Brain pericyte (primary cell): ENCODE measurements at regions not wholly inside any gene's neighbourhood (a gene's known extent, or its start where the extent isn't known, plus 50 kb on each side); places are given as distances from the start of the nearest gene placed in this dataset.

Source experiments
- DNase-seq: peaks from one replicate; pipeline ENCODE4 v3.0.0-alpha.2; 2012; ENCODE audit warnings: low read depth, low spot score

- no peak for DNase-seq
Measured at GRCh38 chr9:18346745-18347144, 127.2 kb upstream of the ADAMTSL1 start.

- DNase-seq: no peak
Measured at GRCh38 chr9:18347386-18348082, 126.4 kb upstream of the ADAMTSL1 start.

GRCh38 chr9:18348083-18348475 lies 125.9 kb upstream of the ADAMTSL1 start:
- DNase-seq: no peak

GRCh38 chr9:18349530-18349929 lies 124.4 kb upstream of the ADAMTSL1 start:
- no peak for DNase-seq

GRCh38 chr9:18350036-18350435 lies 123.9 kb upstream of the ADAMTSL1 start:
- no peak for DNase-seq

GRCh38 chr9:18350995-18351595 lies 122.9 kb upstream of the ADAMTSL1 start:
- no peak for DNase-seq

GRCh38 chr9:18352711-18353110 lies 121.2 kb upstream of the ADAMTSL1 start:
- DNase-seq: no peak

GRCh38 chr9:18353473-18353872 lies 120.5 kb upstream of the ADAMTSL1 start:
- no peak for DNase-seq

- DNase-seq: no peak
Measured at GRCh38 chr9:18357321-18357720, 116.6 kb upstream of the ADAMTSL1 start.

- DNase-seq: no peak
Measured at GRCh38 chr9:18358325-18358724, 115.6 kb upstream of the ADAMTSL1 start.

- no peak for DNase-seq
Measured at GRCh38 chr9:18359335-18359734, 114.6 kb upstream of the ADAMTSL1 start.

GRCh38 chr9:18360005-18360404 lies 113.9 kb upstream of the ADAMTSL1 start:
- no peak for DNase-seq

- DNase-seq: no peak
Measured at GRCh38 chr9:18361646-18362045, 112.3 kb upstream of the ADAMTSL1 start.

- DNase-seq: no peak
Measured at GRCh38 chr9:18362166-18362565, 111.8 kb upstream of the ADAMTSL1 start.

GRCh38 chr9:18362901-18363685 lies 110.9 kb upstream of the ADAMTSL1 start:
- no peak for DNase-seq

- no peak for DNase-seq
Measured at GRCh38 chr9:18365651-18366050, 108.3 kb upstream of the ADAMTSL1 start.

- no peak for DNase-seq
Measured at GRCh38 chr9:18366184-18366583, 107.8 kb upstream of the ADAMTSL1 start.

- no peak for DNase-seq
Measured at GRCh38 chr9:18368206-18368605, 105.7 kb upstream of the ADAMTSL1 start.

- DNase-seq: no peak
Measured at GRCh38 chr9:18371141-18371540, 102.8 kb upstream of the ADAMTSL1 start.

GRCh38 chr9:18371621-18372020 lies 102.3 kb upstream of the ADAMTSL1 start:
- DNase-seq: no peak

GRCh38 chr9:18379073-18379811 lies 94.7 kb upstream of the ADAMTSL1 start:
- peak; percentile 22 for DNase-seq

- no peak for DNase-seq
Measured at GRCh38 chr9:18382243-18382642, 91.7 kb upstream of the ADAMTSL1 start.
